ENCODE measurements at regions not wholly inside any gene's neighbourhood (a gene's known extent, or its start where the extent isn't known, plus 50 kb on each side); places are given as distances from the start of the nearest gene placed in this dataset.

DNA sequence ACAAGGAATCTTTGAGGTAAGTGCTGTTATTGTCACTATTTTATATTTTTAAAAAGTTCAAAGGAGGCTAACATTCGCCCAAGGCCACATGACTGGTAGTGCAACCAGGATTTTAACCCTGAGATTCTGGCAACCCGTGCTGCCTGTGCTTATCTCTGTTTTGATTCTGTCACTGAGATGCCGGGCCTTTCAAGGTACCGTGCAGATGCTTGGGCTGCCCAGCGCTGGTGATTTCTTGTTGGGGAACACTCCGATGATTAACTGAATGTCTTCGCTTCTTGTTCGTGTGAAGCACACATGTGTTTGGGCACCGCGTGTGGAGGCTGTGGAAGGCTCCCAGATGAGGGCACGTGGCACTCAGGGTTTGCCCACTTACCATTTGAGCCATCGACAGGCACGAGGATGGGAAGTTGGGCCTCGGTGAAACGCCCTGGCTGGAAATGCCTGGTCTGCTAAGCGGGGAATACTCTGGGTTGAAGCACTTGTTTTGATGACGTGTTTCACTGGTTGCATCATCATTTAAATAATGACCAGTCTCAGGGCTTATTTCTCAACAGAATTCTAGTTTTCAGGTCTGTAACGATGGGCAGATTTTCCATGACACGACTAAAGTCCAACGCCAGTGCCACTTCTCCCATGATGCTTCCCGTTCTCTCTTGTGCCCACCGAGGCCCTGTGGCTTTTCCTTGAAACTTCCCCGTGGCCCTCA is 392.7 kb downstream of the FGF9 start:
- TF ChIP-seq CTCF (conservative IDR thresholded peaks at IDR 0.05; ENCODE audit: low read depth in 2 of 2) (no peak), EZH2 (IDR thresholded peaks at IDR 0.05; ENCODE audit: low read depth, unreplicated experiment) (no peak), POLR2AphosphoS5 (IDR thresholded peaks at IDR 0.05; ENCODE audit: low read depth) (no peak), JUNB (IDR thresholded peaks at IDR 0.05; ENCODE audit: unreplicated experiment) (no peak), EZH2phosphoT487 (IDR thresholded peaks at IDR 0.05; ENCODE audit: unreplicated experiment) (no peak), ZNF462 (CRISPR knock-in tag; IDR thresholded peaks at IDR 0.05) (no peak), NANOG (IDR thresholded peaks at IDR 0.05; ENCODE audit: borderline replicate concordance) (no peak), CREB1 (CRISPR knock-in tag; IDR thresholded peaks at IDR 0.05; ENCODE audit: low read depth) (no peak), ZNF331 (CRISPR knock-in tag; IDR thresholded peaks at IDR 0.05; ENCODE audit: low read depth) (no peak), ZNF114 (CRISPR knock-in tag; IDR thresholded peaks at IDR 0.05) (no peak), STAT1 (IDR thresholded peaks at IDR 0.05; ENCODE audit: unreplicated experiment) (no peak)
- TF ChIP-seq, protein P1, sequence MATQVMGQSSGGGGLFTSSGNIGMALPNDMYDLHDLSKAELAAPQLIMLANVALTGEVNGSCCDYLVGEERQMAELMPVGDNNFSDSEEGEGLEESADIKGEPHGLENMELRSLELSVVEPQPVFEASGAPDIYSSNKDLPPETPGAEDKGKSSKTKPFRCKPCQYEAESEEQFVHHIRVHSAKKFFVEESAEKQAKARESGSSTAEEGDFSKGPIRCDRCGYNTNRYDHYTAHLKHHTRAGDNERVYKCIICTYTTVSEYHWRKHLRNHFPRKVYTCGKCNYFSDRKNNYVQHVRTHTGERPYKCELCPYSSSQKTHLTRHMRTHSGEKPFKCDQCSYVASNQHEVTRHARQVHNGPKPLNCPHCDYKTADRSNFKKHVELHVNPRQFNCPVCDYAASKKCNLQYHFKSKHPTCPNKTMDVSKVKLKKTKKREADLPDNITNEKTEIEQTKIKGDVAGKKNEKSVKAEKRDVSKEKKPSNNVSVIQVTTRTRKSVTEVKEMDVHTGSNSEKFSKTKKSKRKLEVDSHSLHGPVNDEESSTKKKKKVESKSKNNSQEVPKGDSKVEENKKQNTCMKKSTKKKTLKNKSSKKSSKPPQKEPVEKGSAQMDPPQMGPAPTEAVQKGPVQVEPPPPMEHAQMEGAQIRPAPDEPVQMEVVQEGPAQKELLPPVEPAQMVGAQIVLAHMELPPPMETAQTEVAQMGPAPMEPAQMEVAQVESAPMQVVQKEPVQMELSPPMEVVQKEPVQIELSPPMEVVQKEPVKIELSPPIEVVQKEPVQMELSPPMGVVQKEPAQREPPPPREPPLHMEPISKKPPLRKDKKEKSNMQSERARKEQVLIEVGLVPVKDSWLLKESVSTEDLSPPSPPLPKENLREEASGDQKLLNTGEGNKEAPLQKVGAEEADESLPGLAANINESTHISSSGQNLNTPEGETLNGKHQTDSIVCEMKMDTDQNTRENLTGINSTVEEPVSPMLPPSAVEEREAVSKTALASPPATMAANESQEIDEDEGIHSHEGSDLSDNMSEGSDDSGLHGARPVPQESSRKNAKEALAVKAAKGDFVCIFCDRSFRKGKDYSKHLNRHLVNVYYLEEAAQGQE (IDR thresholded peaks at IDR 0.05; ENCODE audit: unreplicated experiment) = no peak
- TF ChIP-seq, protein P2, sequence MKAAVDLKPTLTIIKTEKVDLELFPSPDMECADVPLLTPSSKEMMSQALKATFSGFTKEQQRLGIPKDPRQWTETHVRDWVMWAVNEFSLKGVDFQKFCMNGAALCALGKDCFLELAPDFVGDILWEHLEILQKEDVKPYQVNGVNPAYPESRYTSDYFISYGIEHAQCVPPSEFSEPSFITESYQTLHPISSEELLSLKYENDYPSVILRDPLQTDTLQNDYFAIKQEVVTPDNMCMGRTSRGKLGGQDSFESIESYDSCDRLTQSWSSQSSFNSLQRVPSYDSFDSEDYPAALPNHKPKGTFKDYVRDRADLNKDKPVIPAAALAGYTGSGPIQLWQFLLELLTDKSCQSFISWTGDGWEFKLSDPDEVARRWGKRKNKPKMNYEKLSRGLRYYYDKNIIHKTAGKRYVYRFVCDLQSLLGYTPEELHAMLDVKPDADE (IDR thresholded peaks at IDR 0.05) = no peak

Measured in GM23338 (cell line).